SK-N-SH treated with all-trans-retinoic acid at 6 μM for 48 hours (cell line): ENCODE measurements at regions not wholly inside any gene's neighbourhood (a gene's known extent, or its start where the extent isn't known, plus 50 kb on each side); places are given as distances from the start of the nearest gene placed in this dataset.

Experiments
- ATAC-seq: fragments of 200-7000 bp; cut with Tn5 transposase; 3 replicates; pipeline ENCODE4 v1.9.1; 2020; ENCODE audit warnings: mild to moderate bottlenecking, moderate library complexity
- ARNTL ChIP-seq: fragments of 450-650 bp; formaldehyde crosslinking; IDR thresholded peaks from 2 replicates; pipeline ENCODE4 v1.5.0; 2020; ENCODE audit warnings: low read depth, mild to moderate bottlenecking, moderate library complexity, borderline replicate concordance
- BACH2 ChIP-seq: fragments of 250-450 bp; sonication (Bioruptor Pico); IDR thresholded peaks from 2 replicates; pipeline ENCODE4 v1.9.0; 2021; ENCODE audit warnings: mild to moderate bottlenecking, borderline replicate concordance
- CSDC2 ChIP-seq: fragments of 250-450 bp; sonication (Bioruptor Pico); IDR thresholded peaks from 2 replicates; pipeline ENCODE4 v1.5.0; 2020; ENCODE audit warnings: mild to moderate bottlenecking, moderate library complexity
- ESRRG ChIP-seq: fragments of 250-450 bp; sonication (Bioruptor Pico); IDR thresholded peaks from 2 replicates; pipeline ENCODE4 v1.6.1; 2021; ENCODE audit warnings: mild to moderate bottlenecking
- GLIS3 ChIP-seq: fragments of 250-450 bp; sonication (Bioruptor Pico); IDR thresholded peaks from 2 replicates; pipeline ENCODE4 v1.5.0; 2020; ENCODE audit warnings: mild to moderate bottlenecking, moderate library complexity
- OSR1 ChIP-seq: fragments of 250-450 bp; sonication (Bioruptor Pico); IDR thresholded peaks from 2 replicates; pipeline ENCODE4 v1.8.0; 2022; ENCODE audit warnings: moderate library complexity, mild to moderate bottlenecking, inconsistent platforms
- PPARA ChIP-seq: fragments of 250-450 bp; sonication (Bioruptor Pico); IDR thresholded peaks from 2 replicates; pipeline ENCODE4 v1.5.0; 2020; ENCODE audit warnings: mild to moderate bottlenecking, borderline replicate concordance
- SNAI2 ChIP-seq: fragments of 250-450 bp; sonication (Bioruptor Pico); IDR thresholded peaks from 2 replicates; pipeline ENCODE4 v1.5.0; 2020; ENCODE audit warnings: mild to moderate bottlenecking, moderate library complexity
- TCF4 ChIP-seq: fragments of 250-450 bp; sonication (Bioruptor Pico); IDR thresholded peaks from 2 replicates; pipeline ENCODE4 v1.8.0; 2021; ENCODE audit warnings: mild to moderate bottlenecking, moderate library complexity, borderline replicate concordance
- TOX ChIP-seq: fragments of 250-450 bp; sonication (Bioruptor Pico); IDR thresholded peaks from 2 replicates; pipeline ENCODE4 v1.8.0; 2021; ENCODE audit warnings: mild to moderate bottlenecking, moderate library complexity, borderline replicate concordance
- ZC3H10 ChIP-seq: fragments of 250-450 bp; sonication (Bioruptor Pico); IDR thresholded peaks from 2 replicates; pipeline ENCODE4 v1.5.1; 2021; ENCODE audit warnings: mild to moderate bottlenecking, moderate library complexity
- ZFP3 ChIP-seq: fragments of 250-450 bp; sonication (Bioruptor Pico); IDR thresholded peaks from 2 replicates; pipeline ENCODE4 v1.5.0; 2020; ENCODE audit warnings: mild to moderate bottlenecking, moderate library complexity
- ZFP30 ChIP-seq: fragments of 450-650 bp; formaldehyde crosslinking; IDR thresholded peaks from 2 replicates; pipeline ENCODE4 v1.5.0; 2022; ENCODE audit warnings: mild to moderate bottlenecking, moderate library complexity
- ZNF565 ChIP-seq: fragments of 450-650 bp; formaldehyde crosslinking; conservative IDR thresholded peaks from 2 replicates; pipeline ENCODE4 v1.5.0; 2020; ENCODE audit warnings: low read depth, mild to moderate bottlenecking, moderate library complexity
- ZNF70 ChIP-seq: fragments of 450-650 bp; formaldehyde crosslinking; IDR thresholded peaks from 2 replicates; pipeline ENCODE4 v1.5.0; 2020; ENCODE audit warnings: mild to moderate bottlenecking, moderate library complexity
- ZNF8 ChIP-seq: fragments of 450-650 bp; formaldehyde crosslinking; IDR thresholded peaks from 2 replicates; pipeline ENCODE4 v1.5.0; 2020; ENCODE audit warnings: mild to moderate bottlenecking, moderate library complexity
- TF ChIP-seq, protein P1 (sequence below): fragments of 250-450 bp; sonication (Bioruptor Pico); IDR thresholded peaks from 2 replicates; pipeline ENCODE4 v1.5.1; 2021; ENCODE audit warnings: mild to moderate bottlenecking, moderate library complexity
- TF ChIP-seq, protein P2 (sequence below): fragments of 250-450 bp; sonication (Bioruptor Pico); IDR thresholded peaks from 2 replicates; pipeline ENCODE4 v1.8.0; 2021; ENCODE audit warnings: low read depth, mild to moderate bottlenecking, moderate library complexity, borderline replicate concordance
- TF ChIP-seq, protein P3 (sequence below): fragments of 250-450 bp; sonication (Bioruptor Pico); IDR thresholded peaks from 2 replicates; pipeline ENCODE4 v1.5.0; 2020; ENCODE audit warnings: mild to moderate bottlenecking, moderate library complexity
- TF ChIP-seq, protein P4 (sequence below): fragments of 250-450 bp; sonication (Bioruptor Pico); IDR thresholded peaks from 2 replicates; pipeline ENCODE4 v1.8.0; 2020; ENCODE audit warnings: mild to moderate bottlenecking, moderate library complexity, borderline replicate concordance

DNA sequence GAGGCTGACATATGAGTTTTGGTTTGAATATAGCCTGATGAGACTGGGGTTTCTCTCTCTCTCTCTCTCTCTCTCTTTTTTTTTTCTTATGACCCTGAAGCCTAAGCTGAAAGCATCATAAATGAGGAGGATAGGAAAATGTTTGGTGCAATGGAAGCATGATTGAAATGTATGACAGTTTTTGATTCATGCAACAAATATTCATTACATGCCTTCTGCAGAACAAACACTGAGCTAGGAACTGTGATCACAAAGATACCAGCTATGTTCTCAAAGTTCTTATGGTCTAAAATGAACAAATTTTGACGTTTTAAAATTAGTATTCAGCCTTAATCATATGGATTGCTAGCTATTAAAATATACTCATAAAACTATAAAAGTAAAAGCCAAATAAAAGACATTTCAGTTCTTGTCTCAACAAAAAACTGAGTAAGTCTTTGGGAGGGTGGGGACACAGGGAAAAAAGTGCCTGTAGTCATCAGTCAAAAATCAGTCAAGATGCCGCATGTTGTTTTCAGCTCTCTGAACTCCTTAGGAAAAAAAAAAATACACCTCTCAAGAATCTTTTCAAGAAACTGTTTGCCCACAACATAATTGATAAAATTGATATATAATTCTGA is 57.2 kb downstream of the NKX6-1 start:
- no peak for ATAC-seq
- TF ChIP-seq CSDC2 (CRISPR knock-in tag), result no peak
- TF ChIP-seq, protein P1, sequence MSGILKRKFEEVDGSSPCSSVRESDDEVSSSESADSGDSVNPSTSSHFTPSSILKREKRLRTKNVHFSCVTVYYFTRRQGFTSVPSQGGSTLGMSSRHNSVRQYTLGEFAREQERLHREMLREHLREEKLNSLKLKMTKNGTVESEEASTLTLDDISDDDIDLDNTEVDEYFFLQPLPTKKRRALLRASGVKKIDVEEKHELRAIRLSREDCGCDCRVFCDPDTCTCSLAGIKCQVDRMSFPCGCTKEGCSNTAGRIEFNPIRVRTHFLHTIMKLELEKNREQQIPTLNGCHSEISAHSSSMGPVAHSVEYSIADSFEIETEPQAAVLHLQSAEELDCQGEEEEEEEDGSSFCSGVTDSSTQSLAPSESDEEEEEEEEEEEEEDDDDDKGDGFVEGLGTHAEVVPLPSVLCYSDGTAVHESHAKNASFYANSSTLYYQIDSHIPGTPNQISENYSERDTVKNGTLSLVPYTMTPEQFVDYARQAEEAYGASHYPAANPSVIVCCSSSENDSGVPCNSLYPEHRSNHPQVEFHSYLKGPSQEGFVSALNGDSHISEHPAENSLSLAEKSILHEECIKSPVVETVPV, result no peak
- TF ChIP-seq OSR1, result no peak
- no peak for TF ChIP-seq ZNF8 (CRISPR knock-in tag)
- no peak for TF ChIP-seq ZNF70 (CRISPR knock-in tag)
- TF ChIP-seq, protein P2, sequence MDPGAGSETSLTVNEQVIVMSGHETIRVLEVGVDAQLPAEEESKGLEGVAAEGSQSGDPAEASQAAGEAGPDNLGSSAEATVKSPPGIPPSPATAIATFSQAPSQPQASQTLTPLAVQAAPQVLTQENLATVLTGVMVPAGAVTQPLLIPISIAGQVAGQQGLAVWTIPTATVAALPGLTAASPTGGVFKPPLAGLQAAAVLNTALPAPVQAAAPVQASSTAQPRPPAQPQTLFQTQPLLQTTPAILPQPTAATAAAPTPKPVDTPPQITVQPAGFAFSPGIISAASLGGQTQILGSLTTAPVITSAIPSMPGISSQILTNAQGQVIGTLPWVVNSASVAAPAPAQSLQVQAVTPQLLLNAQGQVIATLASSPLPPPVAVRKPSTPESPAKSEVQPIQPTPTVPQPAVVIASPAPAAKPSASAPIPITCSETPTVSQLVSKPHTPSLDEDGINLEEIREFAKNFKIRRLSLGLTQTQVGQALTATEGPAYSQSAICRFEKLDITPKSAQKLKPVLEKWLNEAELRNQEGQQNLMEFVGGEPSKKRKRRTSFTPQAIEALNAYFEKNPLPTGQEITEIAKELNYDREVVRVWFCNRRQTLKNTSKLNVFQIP (CRISPR knock-in tag), result no peak
- no peak for TF ChIP-seq PPARA
- no peak for TF ChIP-seq BACH2 (CRISPR knock-in tag)
- no peak for TF ChIP-seq ZFP3
- no peak for TF ChIP-seq ZFP30
- TF ChIP-seq ARNTL, result no peak
- TF ChIP-seq SNAI2 (CRISPR knock-in tag), result no peak

DNA sequence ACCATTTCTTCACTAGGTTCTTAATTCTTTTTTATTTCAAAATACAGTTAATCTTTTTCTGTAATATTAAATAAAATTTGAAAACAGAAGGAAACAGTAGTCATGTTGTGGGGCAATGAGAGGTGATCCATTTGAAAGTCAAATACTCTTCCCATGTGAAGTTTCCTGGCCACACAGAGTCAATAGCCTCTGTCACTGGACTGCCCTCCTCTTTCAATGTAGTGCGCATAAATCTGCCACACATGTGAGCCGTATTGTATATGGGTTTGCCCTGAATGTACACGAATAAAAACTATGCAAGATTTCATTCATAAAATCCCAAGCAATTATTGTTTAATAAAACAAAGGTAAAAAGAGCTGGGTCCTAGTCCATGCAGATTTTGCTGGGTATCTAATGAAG is 59.1 kb downstream of the NKX6-1 start:
- TF ChIP-seq GLIS3 (CRISPR knock-in tag) (no peak), ZFP3 (no peak), SNAI2 (CRISPR knock-in tag) (no peak)

DNA sequence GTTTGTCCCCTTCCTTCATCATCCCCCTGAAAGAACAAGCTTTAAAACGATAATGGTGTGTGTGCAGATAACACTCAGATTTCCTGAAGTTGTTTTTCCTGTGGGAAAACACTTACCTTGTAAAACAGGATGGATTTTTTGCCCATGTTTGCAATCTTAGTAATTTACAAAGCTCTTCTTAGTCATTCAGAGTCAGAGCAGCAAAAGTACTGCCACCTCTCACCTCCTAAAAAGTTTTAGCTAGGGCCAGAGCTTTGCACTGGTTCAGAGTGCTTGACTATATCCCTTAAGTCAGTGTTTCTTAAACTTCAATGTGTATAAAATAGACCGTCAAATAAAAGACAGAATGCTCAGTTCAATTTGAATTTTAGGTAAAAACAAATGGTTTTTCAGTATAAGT is 62.3 kb downstream of the NKX6-1 start:
- TF ChIP-seq ZFP3, result no peak
- TF ChIP-seq ESRRG (CRISPR knock-in tag), result no peak
- TF ChIP-seq TOX, result no peak
- TF ChIP-seq CSDC2 (CRISPR knock-in tag), result no peak
- no peak for TF ChIP-seq GLIS3 (CRISPR knock-in tag)
- no peak for TF ChIP-seq OSR1
- no peak for TF ChIP-seq ZC3H10 (CRISPR knock-in tag)
- no peak for TF ChIP-seq ZNF70 (CRISPR knock-in tag)
- TF ChIP-seq, protein P3, sequence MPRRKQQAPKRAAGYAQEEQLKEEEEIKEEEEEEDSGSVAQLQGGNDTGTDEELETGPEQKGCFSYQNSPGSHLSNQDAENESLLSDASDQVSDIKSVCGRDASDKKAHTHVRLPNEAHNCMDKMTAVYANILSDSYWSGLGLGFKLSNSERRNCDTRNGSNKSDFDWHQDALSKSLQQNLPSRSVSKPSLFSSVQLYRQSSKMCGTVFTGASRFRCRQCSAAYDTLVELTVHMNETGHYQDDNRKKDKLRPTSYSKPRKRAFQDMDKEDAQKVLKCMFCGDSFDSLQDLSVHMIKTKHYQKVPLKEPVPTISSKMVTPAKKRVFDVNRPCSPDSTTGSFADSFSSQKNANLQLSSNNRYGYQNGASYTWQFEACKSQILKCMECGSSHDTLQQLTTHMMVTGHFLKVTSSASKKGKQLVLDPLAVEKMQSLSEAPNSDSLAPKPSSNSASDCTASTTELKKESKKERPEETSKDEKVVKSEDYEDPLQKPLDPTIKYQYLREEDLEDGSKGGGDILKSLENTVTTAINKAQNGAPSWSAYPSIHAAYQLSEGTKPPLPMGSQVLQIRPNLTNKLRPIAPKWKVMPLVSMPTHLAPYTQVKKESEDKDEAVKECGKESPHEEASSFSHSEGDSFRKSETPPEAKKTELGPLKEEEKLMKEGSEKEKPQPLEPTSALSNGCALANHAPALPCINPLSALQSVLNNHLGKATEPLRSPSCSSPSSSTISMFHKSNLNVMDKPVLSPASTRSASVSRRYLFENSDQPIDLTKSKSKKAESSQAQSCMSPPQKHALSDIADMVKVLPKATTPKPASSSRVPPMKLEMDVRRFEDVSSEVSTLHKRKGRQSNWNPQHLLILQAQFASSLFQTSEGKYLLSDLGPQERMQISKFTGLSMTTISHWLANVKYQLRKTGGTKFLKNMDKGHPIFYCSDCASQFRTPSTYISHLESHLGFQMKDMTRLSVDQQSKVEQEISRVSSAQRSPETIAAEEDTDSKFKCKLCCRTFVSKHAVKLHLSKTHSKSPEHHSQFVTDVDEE (CRISPR knock-in tag), result no peak
- TF ChIP-seq, all 23 proteins: peak for 0

More for the DNA sequence above, 59.1 kb downstream of the NKX6-1 start:
- no peak for ATAC-seq

DNA sequence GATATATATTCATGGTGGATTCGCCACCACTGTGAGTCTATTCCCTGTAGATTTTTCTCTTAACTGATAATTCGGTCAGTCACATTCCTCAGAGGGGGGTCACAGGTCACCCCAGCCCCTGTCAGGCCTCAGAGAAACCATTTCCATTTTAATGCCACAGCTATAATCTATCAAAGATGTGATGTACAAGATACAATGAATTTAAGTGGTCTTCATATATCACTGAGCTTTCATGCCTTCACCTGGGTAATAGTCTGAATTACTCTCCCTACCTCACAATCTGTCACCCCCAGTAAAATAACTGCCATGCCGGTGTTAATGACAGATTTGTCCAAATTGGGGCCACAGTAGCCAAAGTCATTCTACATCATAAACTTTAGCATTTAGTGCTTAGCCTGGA is 64.7 kb downstream of the NKX6-1 start:
- TF ChIP-seq TCF4 (CRISPR knock-in tag), result no peak
- TF ChIP-seq, protein P2 (CRISPR knock-in tag), result no peak
- TF ChIP-seq, protein P1, result no peak
- TF ChIP-seq ARNTL, result no peak
- TF ChIP-seq, protein P4, sequence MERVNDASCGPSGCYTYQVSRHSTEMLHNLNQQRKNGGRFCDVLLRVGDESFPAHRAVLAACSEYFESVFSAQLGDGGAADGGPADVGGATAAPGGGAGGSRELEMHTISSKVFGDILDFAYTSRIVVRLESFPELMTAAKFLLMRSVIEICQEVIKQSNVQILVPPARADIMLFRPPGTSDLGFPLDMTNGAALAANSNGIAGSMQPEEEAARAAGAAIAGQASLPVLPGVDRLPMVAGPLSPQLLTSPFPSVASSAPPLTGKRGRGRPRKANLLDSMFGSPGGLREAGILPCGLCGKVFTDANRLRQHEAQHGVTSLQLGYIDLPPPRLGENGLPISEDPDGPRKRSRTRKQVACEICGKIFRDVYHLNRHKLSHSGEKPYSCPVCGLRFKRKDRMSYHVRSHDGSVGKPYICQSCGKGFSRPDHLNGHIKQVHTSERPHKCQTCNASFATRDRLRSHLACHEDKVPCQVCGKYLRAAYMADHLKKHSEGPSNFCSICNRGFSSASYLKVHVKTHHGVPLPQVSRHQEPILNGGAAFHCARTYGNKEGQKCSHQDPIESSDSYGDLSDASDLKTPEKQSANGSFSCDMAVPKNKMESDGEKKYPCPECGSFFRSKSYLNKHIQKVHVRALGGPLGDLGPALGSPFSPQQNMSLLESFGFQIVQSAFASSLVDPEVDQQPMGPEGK (CRISPR knock-in tag), result no peak
- no peak for TF ChIP-seq CSDC2 (CRISPR knock-in tag)
- TF ChIP-seq GLIS3 (CRISPR knock-in tag), result no peak
- TF ChIP-seq BACH2 (CRISPR knock-in tag), result no peak
- TF ChIP-seq SNAI2 (CRISPR knock-in tag), result no peak
- TF ChIP-seq ZNF8 (CRISPR knock-in tag), result no peak
- TF ChIP-seq ZNF565 (CRISPR knock-in tag), result no peak
- no peak for ATAC-seq

More for the DNA sequence above, 62.3 kb downstream of the NKX6-1 start:
- ATAC-seq, result no peak
